Heart left ventricle (tissue), 13 donors: ENCODE measurements at regions not wholly inside any gene's neighbourhood (a gene's known extent, or its start where the extent isn't known, plus 50 kb on each side); places are given as distances from the start of the nearest gene placed in this dataset.

Source experiments
- CTCF ChIP-seq, 12 donors: fragments of 200-600 bp; sonication (generic) in 4 of 12; IDR thresholded peaks; one replicate each; pipeline versions ENCODE4 v1.5.0 to v1.8.0; 2018 to 2022; ENCODE audit warnings: antibody characterized with exemption in 12 of 12, mild to moderate bottlenecking in 5 of 12
- POLR2A ChIP-seq, 2 donors: fragments of 450-650 bp; IDR thresholded peaks; one replicate each; pipeline ENCODE4 v1.6.1; 2017; ENCODE audit warnings: antibody characterized with exemption in 2 of 2, mild to moderate bottlenecking in 2 of 2, moderate library complexity in 2 of 2
- donor health status: ischemic (EF 13 %, LVEDD 7.1; RV severe dilation, severe dysfunction).
- donor health status: DM: no; HTN: yes; CAD: no.
- donor health status: DM: no; HTN: no; CAD: no.
- donor health status: ischemic (EF 25% LVEDD 6.9; RV normal size, moderate dysfunction).
- donor health status: ischemic (EF 25% LVEDD 5.7; RV mildly dilated, moderate dysfunction).
- donor health status: ischemic (EF 35%, LVEDD 5.7; RV mildly dilated, moderate dysfunction).
- donor health status: nonischemic (EF 11% LVEDD 7.7; RV severe dilation, severe dysfunction).
- donor health status: DM: yes; HTN: yes; CAD: no.
- donor health status: PGD.
- donor health status: ischemic (EF 29% LVEDD 5.4; RV normal size, mild dysfunction).
- donor health status: nonischemic (EF 23%, LVEDD 6.1; RV moderate dilation, normal function).

- TF ChIP-seq CTCF (IDR thresholded peaks at IDR 0.05), result no peak
- TF ChIP-seq POLR2A (IDR thresholded peaks at IDR 0.05), result no peak
These were observed 641.7 kb downstream of the CBLN2 start for GRCh38 chr18:71902482-71902881.
